ENCODE measurements at regions not wholly inside any gene's neighbourhood (a gene's known extent, or its start where the extent isn't known, plus 50 kb on each side); places are given as distances from the start of the nearest gene placed in this dataset.

GRCh38 chr2:53067533-53067932, 700.1 kb upstream of the CHAC2 start:
- TF ChIP-seq CTCF (IDR thresholded peaks at IDR 0.05) (no peak), EP300 (IDR thresholded peaks at IDR 0.05) (no peak), POLR2AphosphoS5 (IDR thresholded peaks at IDR 0.05) (no peak), POLR2A (IDR thresholded peaks at IDR 0.05) (no peak)
